ENCODE measurements at regions not wholly inside any gene's neighbourhood (a gene's known extent, or its start where the extent isn't known, plus 50 kb on each side); places are given as distances from the start of the nearest gene placed in this dataset.

GRCh38 chr18:6650127-6650507 lies 79.4 kb upstream of the ARHGAP28 start:
- DNase-seq (ENCODE audit: low read depth): no peak

GRCh38 chr18:6650747-6651146 lies 78.8 kb upstream of the ARHGAP28 start:
- no peak for DNase-seq (ENCODE audit: low read depth)

GRCh38 chr18:6652098-6652497 lies 77.4 kb upstream of the ARHGAP28 start:
- DNase-seq (ENCODE audit: low read depth): no peak

GRCh38 chr18:6653880-6654279 lies 75.6 kb upstream of the ARHGAP28 start:
- DNase-seq (ENCODE audit: low read depth): no peak

GRCh38 chr18:6659963-6660725 lies 69.4 kb upstream of the ARHGAP28 start:
- no peak for DNase-seq (ENCODE audit: low read depth)

GRCh38 chr18:6661692-6662415 lies 67.7 kb upstream of the ARHGAP28 start:
- DNase-seq (ENCODE audit: low read depth): no peak

GRCh38 chr18:6666012-6666685 lies 63.4 kb upstream of the ARHGAP28 start:
- no peak for DNase-seq (ENCODE audit: low read depth)

- DNase-seq (ENCODE audit: low read depth): no peak
Measured at GRCh38 chr18:6668836-6669235, 60.7 kb upstream of the ARHGAP28 start.

GRCh38 chr18:6672821-6673308 lies 56.7 kb upstream of the ARHGAP28 start:
- no peak for DNase-seq (ENCODE audit: low read depth)

- no peak for DNase-seq (ENCODE audit: low read depth)
Measured at GRCh38 chr18:6677086-6677485, 52.4 kb upstream of the ARHGAP28 start.

- DNase-seq (ENCODE audit: low read depth): no peak
Measured at GRCh38 chr18:6679201-6679600, 50.3 kb upstream of the ARHGAP28 start.
